Mesothelial cell of epicardium (in vitro differentiated cells): ENCODE measurements at regions not wholly inside any gene's neighbourhood (a gene's known extent, or its start where the extent isn't known, plus 50 kb on each side); places are given as distances from the start of the nearest gene placed in this dataset.

Source experiments
- DNase-seq, 2 experiments: peaks; one replicate each; pipeline ENCODE4 v3.0.0; 2021; ENCODE audit warnings: low spot score in 2 of 2; ENCODE audit not compliant: unreplicated experiment in 2 of 2
- H3K27ac Mint-ChIP-seq: 2 replicates; pipeline ENCODE4 v1.8.0; 2021; ENCODE audit warnings: mixed read lengths
- H3K27me3 Mint-ChIP-seq: 2 replicates; pipeline ENCODE4 v1.8.0; 2021; ENCODE audit warnings: low read depth, mixed read lengths
- H3K36me3 Mint-ChIP-seq: 2 replicates; pipeline ENCODE4 v1.8.0; 2021; ENCODE audit warnings: mixed read lengths
- H3K4me1 Mint-ChIP-seq: 2 replicates; pipeline ENCODE4 v1.8.0; 2021; ENCODE audit warnings: mixed read lengths
- H3K4me3 Mint-ChIP-seq: 2 replicates; pipeline ENCODE4 v1.8.0; 2021; ENCODE audit warnings: mild to moderate bottlenecking, moderate library complexity, mixed read lengths
- H3K9me3 Mint-ChIP-seq: 2 replicates; pipeline ENCODE4 v1.8.0; 2021; ENCODE audit warnings: mixed read lengths
- CTCF ChIP-seq: fragments of 200-600 bp; sonication (generic); IDR thresholded peaks from one replicate; pipeline ENCODE4 v1.5.0; 2021; ENCODE audit warnings: antibody characterized with exemption; ENCODE audit not compliant: unreplicated experiment

- DNase-seq, result no peak
Observed at GRCh38 chr3:84547207-84547606, 411.6 kb upstream of the CADM2 start.

DNA sequence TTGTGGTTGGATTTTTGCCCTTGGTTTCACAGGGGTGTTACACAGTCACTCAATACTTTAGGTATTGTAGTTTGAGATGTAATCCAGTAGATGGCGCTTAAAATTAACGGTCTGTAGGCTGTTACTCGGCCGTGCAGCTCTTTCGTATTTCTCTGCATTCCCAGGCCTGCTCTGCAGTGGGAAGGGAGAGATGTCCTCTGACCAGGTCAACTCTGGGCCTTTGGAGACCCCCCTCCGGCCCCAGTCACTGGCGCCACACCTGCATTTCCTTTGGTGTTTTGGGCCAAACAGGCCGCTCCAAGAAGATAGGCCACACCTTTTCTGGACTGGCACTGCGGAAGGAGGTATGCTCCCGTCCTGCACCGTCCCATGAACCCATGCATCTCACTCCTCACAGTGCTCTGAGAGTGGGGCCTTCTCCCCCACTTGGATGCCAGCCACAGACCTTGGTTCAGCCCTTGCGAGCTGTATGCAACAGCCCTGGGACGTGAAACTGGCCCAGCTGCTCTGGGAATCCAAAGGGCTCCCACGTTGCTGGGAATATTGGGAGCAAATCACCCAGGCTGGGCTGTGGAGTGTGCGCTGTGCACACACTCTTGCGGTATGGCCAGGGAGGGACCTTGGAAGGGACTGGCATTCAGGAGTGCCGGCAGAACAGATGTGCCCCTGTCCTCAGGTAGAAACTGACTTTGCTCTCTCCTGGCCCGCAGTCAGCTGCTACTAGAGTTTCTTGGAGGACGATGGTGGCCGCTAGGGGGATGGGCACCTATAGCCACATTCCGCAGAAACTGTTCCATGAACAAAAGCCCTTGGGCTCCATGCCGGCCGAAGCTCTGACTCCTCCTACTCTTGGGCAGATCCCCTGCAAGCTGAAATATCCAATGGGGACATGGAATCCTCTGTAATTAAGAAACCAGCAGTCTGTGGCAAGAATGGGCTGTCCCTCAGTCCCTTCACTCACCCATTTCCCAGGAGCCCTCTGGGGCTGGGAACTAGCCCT is 410.5 kb upstream of the CADM2 start:
- Mint-ChIP-seq H3K27ac (no peak overlapping the region), H3K4me3 (no peak overlapping the region), H3K4me1 (no peaks in the 10 kb centered on the region), H3K9me3 (peaks cover 7% of the 10 kb centered on the region), H3K27me3 (no peaks in the 10 kb centered on the region), H3K36me3 (no peaks in the 10 kb centered on the region)
- peak; percentile 60 for TF ChIP-seq CTCF
- DNase-seq, result no peak

More at GRCh38 chr3:84547207-84547606, 411.6 kb upstream of the CADM2 start:
- Mint-ChIP-seq H3K27me3 (no peaks in the 10 kb centered on the region), H3K36me3 (no peaks in the 10 kb centered on the region), H3K4me3 (no peak overlapping the region), H3K9me3 (peaks cover 7% of the 10 kb centered on the region), H3K4me1 (no peaks in the 10 kb centered on the region), H3K27ac (no peak overlapping the region)
- no peak for TF ChIP-seq CTCF

DNA sequence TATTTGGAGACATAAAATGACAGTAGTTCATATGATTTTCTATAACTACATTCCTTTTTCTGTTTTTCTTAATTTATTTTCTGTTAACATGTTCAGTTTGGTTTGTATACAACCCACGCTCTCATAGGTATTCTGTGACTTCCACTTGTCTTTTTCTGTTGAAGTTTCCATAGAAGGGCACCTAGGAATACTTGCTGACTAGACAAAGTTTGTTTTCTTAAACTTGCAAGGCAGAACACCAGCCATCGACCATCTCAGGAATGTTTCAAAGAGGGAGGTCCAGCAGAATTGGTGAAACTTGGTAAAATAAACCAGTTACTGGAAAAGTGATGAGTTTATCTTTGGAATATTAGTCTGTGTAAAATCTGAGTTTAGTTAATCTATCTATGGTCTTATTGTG is 403.2 kb upstream of the CADM2 start:
- no peak for TF ChIP-seq CTCF
- Mint-ChIP-seq H3K4me3 (no peak overlapping the region), H3K9me3 (no peaks in the 10 kb centered on the region), H3K36me3 (no peaks in the 10 kb centered on the region), H3K4me1 (no peaks in the 10 kb centered on the region), H3K27ac (no peak overlapping the region), H3K27me3 (no peaks in the 10 kb centered on the region)
- DNase-seq, result no peak

DNA sequence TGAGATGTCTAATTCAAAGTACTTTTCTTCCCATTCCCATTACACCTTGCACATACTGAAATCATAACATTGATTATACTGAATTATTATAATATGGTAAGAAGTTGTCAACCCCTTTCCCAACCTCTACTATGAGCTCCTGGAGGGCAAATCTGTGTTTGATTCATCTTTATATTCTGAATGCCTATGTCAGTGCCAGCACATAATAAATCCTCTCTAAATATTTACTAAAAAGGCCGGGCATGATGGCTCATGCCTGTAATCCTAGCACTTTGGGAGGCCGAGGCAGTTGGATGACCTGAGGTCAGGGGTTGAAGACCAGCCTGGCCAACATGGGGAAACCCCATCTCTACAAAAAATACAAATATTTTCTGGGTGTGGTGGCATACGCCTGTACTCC is 392.5 kb upstream of the CADM2 start:
- TF ChIP-seq CTCF, result no peak
- Mint-ChIP-seq H3K27ac (no peak overlapping the region), H3K4me3 (no peak overlapping the region), H3K4me1 (no peaks in the 10 kb centered on the region), H3K27me3 (no peaks in the 10 kb centered on the region), H3K36me3 (no peaks in the 10 kb centered on the region), H3K9me3 (peaks cover 5% of the 10 kb centered on the region)
- DNase-seq, result no peak

- no peak for TF ChIP-seq CTCF
- Mint-ChIP-seq H3K4me1 (no peaks in the 10 kb centered on the region), H3K27me3 (no peaks in the 10 kb centered on the region), H3K36me3 (no peaks in the 10 kb centered on the region), H3K27ac (no peak overlapping the region), H3K9me3 (peaks cover 3% of the 10 kb centered on the region), H3K4me3 (no peak overlapping the region)
- DNase-seq, result no peak
Observed at GRCh38 chr3:84567796-84568195, 391.0 kb upstream of the CADM2 start.
